ENCODE measurements at regions not wholly inside any gene's neighbourhood (a gene's known extent, or its start where the extent isn't known, plus 50 kb on each side); places are given as distances from the start of the nearest gene placed in this dataset.

- TF ChIP-seq CTCF (IDR thresholded peaks at IDR 0.05; ENCODE audit: extremely low read depth in 1 of 2, insufficient read depth in 1 of 2, low read depth in 1 of 2, low read length in 2 of 2) (no peak), POLR2A (IDR thresholded peaks at IDR 0.05; ENCODE audit: low read depth, low read length) (no peak), EZH2 (IDR thresholded peaks at IDR 0.05; ENCODE audit: borderline replicate concordance, low read depth, low read length, severe bottlenecking) (no peak), MAX (IDR thresholded peaks at IDR 0.05; ENCODE audit: insufficient read depth, insufficient read length) (no peak)
These were observed 1632.8 kb upstream of the CELF4 start for GRCh38 chr18:39198376-39198775.

Data from endothelial cell of umbilical vein (primary cell).